GM19463 (cell line): ENCODE measurements at regions not wholly inside any gene's neighbourhood (a gene's known extent, or its start where the extent isn't known, plus 50 kb on each side); places are given as distances from the start of the nearest gene placed in this dataset.
"Not testable (repeated sequence)": the region's sequence is repeated elsewhere in the genome, so short reads cannot be mapped to it uniquely, and the experiment has no call there.

Experiments
- ATAC-seq: cut with Tn5 transposase; IDR thresholded peaks from one replicate; pipeline ENCODE4 v1.9.1; 2021; ENCODE audit warnings: mild to moderate bottlenecking, moderate library complexity; ENCODE audit not compliant: unreplicated experiment

DNA sequence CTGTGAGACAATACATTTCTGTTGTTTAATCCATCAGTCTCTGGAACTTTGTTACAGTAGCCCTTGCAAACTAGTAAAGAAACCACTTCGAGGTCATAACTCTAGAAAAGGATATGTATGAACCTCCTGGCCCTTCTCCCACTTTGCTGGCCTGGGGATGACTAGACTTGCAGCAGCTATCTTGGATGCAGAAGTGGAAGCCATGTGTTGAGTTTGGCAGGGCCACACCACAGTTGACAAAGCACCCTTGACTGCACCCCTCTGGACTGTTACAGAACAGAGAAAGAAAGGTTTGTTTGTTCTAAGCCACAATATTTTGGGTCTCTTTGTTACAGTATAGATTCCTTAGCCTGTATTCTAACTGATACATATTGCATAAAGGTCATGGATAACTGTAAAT, 183.2 kb upstream of the TAS2R1 start:
- ATAC-seq = no peak

DNA sequence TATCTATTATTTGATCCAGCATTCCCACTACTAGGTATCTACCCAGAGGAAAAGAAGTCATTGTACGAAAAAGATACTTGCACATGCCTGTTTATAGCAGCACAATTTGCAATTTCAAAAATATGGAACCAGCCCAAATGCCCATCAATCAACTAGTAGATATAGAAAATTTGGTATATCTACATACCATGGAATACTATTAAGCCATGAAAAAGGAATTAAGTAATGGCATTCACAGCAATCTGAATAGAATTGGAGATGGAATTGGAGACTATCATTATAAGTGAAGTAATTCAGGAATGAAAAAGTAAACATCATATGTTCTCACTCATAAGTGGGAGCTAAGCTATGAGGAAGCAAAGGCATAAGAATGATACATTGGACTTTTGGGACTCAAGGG, 177.2 kb upstream of the TAS2R1 start:
- ATAC-seq = not testable (repeated sequence)

DNA sequence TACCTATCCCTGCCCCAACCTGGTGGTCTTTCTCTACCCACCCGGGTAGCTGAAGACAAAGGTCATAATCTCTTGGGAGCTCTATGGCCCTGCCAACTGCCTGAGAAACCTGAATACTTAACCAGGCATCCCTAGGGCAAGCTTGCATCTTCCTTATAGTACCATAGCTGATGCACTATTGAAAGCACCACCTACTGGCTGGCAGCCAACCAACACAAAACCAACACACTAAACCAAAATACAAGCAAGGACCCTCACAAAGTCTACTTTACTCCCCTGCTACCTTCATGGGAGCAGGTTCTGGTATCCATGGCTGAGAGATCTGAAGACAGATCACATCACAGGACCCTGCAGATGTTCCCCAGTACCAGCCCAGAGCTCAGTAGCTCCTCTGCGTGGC, 171.8 kb upstream of the TAS2R1 start:
- no peak for ATAC-seq

DNA sequence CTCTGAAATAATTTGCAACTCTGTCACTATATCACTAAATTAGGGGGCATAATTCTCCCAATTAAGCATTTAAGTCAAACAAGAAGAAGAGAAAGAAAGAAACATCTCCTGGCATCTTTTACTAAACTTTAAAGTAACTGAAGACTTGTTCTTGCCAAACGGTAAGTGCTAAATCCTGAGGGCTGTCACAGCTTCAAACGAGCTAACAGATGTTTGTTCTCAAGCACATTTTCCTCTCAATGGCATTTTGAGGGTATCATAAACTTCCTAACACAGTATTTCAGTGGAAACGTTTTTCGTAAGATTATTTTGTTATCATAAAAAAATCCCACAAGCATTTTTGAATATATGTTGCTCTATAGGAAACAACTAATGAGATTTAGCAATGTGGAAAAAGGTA, 169.5 kb upstream of the TAS2R1 start:
- ATAC-seq = no peak

DNA sequence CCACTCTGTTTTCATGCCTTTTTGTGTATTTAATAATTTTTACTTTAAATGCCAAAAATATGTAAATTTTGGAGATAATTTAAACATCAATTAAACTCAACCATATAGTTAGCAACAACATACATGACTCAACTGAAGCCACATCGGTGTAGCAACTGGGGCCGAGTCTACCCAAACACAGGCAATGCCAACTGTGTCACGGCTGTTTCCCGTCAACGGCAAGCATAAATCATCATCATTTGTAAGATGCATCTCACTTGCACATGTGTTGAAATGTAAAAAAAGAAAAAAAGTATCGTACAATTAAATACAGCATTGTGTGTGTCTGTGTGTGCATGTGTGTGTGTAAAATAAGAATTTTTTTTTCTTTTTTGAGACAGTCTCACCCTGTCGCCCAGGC, 160.1 kb upstream of the TAS2R1 start:
- ATAC-seq = no peak

DNA sequence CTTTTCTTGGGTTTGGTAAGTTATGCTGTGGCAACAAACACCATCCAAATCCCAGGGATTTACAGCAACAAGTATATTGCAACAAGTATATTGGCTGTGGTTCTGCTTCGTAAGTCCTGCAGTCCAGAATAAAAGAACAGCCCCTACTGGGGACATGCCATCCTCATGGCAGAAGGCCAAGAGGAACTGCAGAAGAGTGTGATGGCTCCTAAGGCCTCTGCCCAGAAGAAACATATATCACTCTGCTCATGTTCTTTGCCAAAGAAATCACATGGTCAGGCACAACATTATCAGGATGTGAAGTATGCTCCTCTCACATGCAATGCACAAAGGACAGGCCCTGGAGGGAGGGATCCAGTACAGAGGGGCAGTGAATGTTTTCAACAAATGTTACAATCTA, 159.6 kb upstream of the TAS2R1 start:
- ATAC-seq = no peak

DNA sequence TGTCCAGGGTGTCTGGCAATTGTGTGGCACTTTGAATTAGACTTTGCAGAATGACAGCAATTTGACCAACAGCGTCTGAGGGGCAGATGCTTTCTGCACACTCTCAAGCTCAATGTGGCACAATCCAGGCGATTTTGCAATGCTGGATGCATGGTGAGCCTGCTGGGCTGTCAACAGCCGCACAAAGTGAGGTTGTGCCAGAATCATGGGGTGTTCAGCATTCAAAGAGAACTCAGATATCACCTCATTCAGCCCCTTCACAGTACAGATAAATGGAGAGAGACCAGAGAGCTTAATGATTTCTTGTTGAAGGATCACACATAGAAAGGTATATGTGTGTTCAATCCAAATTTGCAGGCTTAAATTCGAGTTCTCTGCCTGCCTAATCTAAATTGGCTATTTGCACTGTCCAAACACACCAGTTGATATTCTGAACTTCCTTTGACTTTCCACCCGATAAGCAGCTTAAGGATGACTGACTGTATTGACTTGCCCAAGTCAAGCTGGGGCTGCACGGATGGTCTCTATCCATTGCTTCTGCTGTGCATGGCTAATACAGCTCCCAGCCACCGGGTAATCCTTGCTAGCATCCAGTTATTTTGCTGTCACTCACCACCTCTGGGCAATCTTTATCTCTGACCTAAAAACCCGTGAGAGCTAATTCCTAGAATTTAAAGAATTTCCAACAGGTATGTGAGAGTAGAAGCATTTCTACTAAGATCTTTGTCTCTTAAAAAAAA, 157.9 kb upstream of the TAS2R1 start:
- no peak for ATAC-seq

DNA sequence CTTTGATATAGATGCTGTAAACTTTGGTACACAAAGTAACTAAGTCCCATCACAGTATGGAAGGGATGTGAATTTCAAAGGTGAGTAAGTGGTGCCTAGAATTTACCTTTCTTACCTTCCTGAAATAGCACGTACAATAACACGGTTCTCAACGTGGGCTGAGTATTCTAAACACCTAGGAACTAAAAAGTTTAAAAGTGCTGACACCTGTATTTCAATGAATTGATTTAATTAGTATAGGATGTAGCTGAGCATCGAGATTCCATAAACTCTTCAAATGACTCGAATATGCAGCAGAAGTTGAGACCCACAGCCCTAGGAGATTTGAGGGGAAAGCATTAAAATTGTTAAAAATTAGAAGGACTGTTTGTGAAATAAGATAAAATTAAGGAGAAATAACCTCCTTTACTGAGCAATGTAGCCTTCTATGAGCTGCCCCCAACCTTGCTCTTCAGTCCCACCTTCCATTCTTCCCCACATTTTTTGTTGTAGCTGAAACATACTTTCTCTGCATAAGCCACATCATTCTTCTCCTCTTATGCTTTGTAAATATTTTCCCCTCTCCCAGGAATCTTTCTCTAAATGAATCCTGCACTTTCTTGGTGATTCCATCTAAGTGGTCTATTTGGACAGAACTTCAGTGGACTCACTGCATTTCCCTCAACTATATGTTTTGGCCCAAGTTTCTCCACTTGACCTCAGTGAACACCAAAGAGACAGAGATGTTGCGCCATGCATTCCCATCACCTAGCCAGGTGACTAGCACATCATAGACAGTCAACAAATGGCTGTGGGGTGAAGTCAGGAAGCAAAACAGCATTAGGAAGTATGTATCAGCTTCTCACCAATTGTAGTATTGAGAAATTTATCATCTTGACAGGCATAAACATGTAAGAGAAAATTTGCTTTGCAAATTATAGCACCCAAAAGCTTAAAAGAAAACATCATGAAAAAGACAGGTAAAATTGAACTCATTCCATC, 156.5 kb upstream of the TAS2R1 start:
- no peak for ATAC-seq

DNA sequence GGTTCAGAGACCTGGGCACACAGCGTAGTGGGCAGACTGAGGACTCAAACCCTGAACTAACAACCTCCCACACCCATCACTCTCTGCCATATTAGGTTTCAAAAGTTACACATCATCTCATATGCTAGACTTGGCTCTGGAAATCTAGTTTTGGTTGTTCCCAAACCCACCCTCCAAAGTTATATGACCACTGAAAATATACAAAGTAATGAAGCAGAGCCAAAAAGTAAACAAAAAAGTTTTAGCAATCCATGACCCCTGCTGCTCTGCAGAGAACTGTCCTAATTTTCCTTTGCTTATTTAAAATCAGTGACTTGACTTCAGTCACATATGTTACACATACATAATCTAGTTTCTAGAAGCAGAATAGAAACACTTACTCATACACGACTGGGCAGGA, 155.6 kb upstream of the TAS2R1 start:
- ATAC-seq = no peak

DNA sequence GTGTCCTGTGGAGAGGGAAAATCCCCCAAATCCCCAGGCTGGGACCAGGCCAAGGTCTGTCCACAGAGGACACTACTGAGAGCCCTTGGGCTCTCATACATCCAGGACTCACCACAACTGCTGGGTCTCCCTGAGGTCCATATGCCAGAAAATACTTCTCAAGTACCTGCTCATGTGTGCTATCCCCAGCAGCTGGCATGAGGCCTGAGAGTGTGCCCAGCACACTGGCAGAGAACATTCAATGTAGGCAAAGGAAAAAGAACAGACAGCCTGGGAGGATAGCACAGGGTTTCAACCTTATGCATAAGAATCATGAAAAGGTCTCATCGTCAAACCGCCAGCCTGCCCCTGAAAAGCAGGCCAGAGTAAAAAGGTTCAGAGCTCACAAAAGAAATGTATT, 154.1 kb upstream of the TAS2R1 start:
- no peak for ATAC-seq

DNA sequence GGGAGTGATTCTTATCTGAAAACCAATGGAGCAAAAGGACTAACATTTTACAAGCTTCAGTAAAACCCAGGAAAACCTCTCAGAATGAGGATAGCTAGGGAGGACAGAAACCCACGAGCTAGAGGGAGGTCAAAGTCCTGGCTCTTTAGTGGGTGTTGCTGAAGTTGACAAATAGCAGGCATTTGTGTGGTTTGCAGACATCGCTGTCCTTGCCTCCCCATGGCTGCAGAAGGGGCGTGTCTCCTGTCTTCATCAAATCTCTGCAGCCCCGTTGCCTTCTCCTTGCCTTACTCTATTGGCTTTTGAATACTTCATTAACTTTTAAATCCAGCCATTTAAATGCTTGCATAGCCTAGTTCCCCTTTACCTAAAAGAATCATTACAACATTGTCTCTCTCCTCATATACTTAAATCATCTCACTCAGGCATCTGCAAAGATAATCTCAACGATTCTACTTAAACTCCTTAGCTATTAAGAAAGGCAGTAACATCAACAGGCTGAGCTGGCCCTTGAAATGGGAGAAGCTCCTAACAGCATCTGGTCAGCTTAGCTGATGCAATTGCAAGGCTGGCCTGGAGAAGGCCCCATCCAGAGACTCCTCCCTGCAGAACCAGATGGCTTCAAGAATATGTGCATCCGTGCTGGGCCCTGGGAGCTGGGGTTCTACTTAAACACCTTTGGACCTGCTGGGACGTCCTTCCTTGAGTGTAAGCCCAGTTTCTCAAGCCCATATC, 152.8 kb upstream of the TAS2R1 start:
- ATAC-seq = no peak

DNA sequence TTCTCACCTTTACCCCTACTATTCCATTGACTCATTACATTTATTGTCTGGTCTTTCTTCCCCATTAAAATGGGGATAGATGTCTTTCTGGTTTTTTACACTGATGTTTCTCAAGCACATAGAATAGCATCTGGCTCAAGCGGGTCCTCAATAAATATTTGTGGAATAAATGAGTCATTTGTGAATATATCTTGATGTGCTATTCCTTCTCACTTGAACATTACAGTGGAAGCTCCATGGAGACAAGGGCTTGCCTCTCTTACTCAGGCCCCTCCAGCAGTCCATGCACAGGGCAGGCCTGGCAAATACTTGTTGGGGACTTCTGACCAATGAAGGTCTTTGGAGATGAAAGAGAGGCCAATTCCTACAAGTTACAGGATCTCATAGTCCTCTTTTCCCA, 151.7 kb upstream of the TAS2R1 start:
- no peak for ATAC-seq

DNA sequence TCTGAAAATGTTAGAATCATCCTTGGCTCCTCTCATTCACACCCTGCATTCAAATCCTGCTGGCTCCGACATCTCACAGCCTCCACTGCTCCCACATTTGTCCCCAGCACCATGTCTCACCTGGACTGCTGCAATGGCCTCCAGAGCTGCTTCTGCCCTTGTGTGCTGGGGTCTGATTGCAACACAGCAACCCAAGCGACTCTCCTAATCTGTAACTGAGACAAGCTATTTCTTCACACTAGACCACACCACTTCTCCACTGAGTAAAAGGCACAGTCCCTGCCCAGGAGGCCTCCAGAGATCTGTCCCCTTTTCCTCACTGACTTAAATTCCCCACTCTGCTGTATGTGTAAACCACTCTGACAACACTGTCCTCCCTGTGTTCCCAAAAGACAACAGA, 151.1 kb upstream of the TAS2R1 start:
- no peak for ATAC-seq

DNA sequence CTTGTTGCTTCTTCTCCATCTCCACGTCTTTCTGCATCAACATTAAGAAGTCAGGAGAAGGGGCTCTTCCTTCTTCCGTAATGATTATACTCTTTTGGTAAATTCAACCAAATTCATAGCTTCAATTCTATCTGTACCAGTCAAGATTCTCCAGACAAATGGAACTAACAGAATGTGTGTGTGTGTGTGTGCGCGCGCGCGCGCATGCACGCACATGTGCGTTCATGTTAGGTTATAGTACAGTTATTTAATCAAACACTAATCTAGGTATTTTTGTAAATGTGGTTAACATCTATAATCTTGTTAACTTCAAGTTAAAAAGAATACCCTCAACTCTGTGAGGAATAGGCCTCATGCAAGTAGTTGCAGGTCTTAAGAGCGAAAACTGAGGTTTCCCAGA, 150.3 kb upstream of the TAS2R1 start:
- ATAC-seq = no peak

DNA sequence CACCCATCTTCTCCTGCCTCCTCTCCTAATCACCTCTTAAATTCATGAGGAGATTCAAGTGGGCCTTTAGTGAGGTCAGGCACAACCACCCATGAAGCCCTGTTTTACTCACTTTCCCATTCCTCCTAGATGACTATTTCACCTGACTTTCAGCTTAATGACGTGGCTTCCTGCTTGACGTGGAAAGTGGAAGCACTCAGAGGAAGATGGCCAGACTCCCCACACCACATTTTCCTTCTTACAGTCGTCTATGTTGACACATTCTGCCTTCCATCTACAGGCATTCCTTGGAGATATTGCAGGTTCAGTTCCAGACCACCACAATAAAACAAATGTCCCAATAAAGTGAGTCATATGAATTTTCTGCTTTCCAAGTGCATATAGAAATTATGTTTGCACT, 146.4 kb upstream of the TAS2R1 start:
- ATAC-seq = no peak

DNA sequence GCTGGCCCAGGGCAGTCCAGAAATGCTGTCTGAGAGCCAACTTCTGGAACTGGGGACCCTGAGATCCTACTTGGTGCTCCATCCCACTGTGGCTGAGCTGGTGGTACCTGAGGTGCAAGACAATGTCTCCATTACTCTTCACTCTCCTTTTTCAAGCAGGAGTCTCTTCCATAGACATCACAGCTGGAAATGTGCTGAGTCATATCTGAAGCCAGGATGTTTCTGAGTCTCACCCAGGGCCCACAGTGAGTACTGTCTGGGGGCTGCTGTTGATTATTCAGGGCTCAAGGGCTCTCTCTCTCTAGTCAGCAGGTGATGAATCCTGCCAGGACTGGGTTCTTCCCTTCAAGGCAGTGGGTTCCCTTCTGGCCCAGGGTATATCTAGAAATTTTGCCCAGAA, 145.2 kb upstream of the TAS2R1 start:
- ATAC-seq = no peak

DNA sequence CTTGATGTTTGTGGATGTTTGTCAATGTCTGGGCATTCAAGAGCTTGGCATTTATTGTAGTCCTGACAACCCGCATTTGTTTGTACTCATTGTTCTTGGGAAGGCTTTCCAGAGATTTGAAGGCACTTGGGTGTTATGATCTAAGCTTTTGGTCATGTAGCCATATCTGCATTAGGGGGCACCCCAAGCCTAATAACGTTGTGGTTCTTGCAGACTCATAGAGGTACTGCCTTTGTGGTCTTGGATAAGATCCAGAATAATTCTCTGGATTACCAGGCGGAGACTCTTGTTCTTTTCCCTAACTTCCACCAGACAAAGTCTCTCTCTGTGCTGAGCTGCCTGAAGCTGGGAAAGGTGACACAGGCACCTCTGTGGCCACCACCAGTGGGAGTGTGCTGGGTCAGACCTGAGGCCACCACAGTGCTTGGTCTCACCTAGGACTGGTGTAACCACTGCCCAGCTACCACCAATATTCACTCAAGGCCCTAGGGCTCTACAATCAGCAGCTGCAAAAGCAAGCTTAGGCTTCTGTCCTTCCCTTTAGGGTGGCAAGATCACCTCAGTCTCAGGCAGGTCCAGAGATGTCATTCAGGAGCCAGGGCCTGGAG, 144.4 kb upstream of the TAS2R1 start:
- ATAC-seq = no peak

DNA sequence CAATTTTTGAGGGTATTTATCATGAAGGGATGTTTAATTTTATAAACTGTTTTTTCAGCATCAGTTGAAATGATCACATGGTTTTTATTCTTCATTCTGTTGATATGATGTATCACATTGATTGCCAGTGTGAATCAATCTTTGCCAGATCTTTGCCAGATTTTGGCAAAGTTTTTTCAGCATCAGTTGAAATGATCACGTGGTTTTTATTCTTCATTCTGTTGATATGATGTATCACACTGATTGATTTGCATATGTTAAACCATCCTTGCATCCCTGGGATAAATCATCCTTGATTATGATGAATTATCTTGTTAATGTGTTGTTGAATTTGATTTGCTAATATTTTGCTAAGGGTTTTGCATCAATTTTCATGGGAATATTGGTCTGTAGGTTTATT, 140.9 kb upstream of the TAS2R1 start:
- ATAC-seq = no peak

DNA sequence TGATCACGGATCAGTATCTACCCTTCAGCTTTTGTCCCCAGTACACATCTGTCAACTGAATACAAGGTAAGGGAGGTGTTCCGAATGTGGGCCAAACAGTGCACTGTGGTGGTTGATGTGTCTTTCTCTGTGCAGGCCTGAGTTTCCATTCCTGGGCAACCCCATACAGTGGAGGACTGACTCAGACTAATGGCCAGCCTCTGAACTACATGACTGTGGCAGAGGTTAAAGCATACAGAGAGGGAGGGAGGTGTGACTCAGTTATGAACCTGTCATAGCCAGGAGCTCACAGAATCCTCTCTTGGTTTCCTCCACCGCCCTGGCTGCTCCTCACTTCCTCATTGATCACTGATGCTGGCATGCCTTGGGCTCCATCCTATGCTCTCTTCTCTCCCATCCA, 136.4 kb upstream of the TAS2R1 start:
- no peak for ATAC-seq

DNA sequence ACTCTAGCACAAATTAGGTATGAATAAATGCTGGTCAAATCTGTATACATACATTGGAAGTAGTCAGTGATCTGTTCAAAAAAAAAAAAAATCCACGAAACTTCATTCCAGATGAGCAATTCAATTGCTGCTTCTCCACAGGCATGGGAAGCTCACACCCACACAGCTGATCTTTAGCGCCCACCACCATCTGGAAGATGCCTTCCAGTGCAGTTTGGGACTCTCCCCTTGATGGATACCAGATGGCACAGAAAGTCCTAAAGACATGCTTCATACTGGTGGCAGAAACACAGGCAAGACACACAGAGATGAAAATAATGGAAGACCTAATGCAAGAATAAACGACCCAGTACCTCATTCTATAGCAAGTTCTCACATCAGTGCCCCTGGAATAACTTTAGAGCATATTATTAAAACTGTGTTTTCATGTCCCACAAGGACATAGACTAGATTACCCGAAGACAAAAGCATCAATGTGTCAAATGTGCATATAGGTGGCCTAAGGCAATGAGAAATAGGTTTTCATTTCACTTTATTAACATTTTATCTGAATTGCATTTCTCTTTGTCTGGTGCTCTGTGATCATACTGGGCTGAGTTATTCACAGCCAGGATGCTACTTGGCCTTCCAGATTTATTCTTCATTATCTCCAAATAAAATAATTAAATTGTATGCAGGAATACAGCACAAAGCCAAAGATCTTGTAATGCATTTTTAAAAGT, 135.4 kb upstream of the TAS2R1 start:
- ATAC-seq = no peak
